ENCODE measurements at regions not wholly inside any gene's neighbourhood (a gene's known extent, or its start where the extent isn't known, plus 50 kb on each side); places are given as distances from the start of the nearest gene placed in this dataset.

- H3K9me3 ChIP-seq, result no peaks in the 10 kb centered on the region
- no peaks in the 10 kb centered on the region for H3K36me3 ChIP-seq
- H3K27ac ChIP-seq, result no peak overlapping the region
- H3K4me1 ChIP-seq (ENCODE audit: control insufficient read depth in 1 of 2, insufficient read depth in 1 of 2, low read depth in 1 of 2, low read length in 1 of 2), result no peaks in the 10 kb centered on the region
- no peak overlapping the region for H3K4me3 ChIP-seq (ENCODE audit: low read depth in 1 of 2, low read length in 1 of 2)
- peaks cover 7% of the 10 kb centered on the region for H3K27me3 ChIP-seq
- TF ChIP-seq CTCF (IDR thresholded peaks at IDR 0.05), result no peak
These were observed 111.7 kb upstream of the SMAD3 start for GRCh38 chr15:66953523-66954229.

- no peak for TF ChIP-seq CTCF (IDR thresholded peaks at IDR 0.05)
- H3K27me3 ChIP-seq, result peaks cover 16% of the 10 kb centered on the region
- no peaks in the 10 kb centered on the region for H3K9me3 ChIP-seq
- no peaks in the 10 kb centered on the region for H3K4me1 ChIP-seq (ENCODE audit: control insufficient read depth in 1 of 2, insufficient read depth in 1 of 2, low read depth in 1 of 2, low read length in 1 of 2)
- no peaks in the 10 kb centered on the region for H3K36me3 ChIP-seq
- H3K4me3 ChIP-seq (ENCODE audit: low read depth in 1 of 2, low read length in 1 of 2), result no peak overlapping the region
- no peak overlapping the region for H3K27ac ChIP-seq
These were observed 110.8 kb upstream of the SMAD3 start for GRCh38 chr15:66954601-66955000.

GRCh38 chr15:66955001-66955516, 110.3 kb upstream of the SMAD3 start:
- H3K4me3 ChIP-seq (ENCODE audit: low read depth in 1 of 2, low read length in 1 of 2), result no peak overlapping the region
- H3K9me3 ChIP-seq, result no peaks in the 10 kb centered on the region
- TF ChIP-seq CTCF (IDR thresholded peaks at IDR 0.05), result no peak
- H3K4me1 ChIP-seq (ENCODE audit: control insufficient read depth in 1 of 2, insufficient read depth in 1 of 2, low read depth in 1 of 2, low read length in 1 of 2), result no peaks in the 10 kb centered on the region
- no peaks in the 10 kb centered on the region for H3K36me3 ChIP-seq
- no peak overlapping the region for H3K27ac ChIP-seq
- H3K27me3 ChIP-seq, result peaks cover 20% of the 10 kb centered on the region

- Histone ChIP-seq H3K27ac (no peak overlapping the region), H3K36me3 (no peaks in the 10 kb centered on the region), H3K9me3 (no peaks in the 10 kb centered on the region), H3K4me3 (ENCODE audit: low read depth in 1 of 2, low read length in 1 of 2) (no peak overlapping the region), H3K4me1 (ENCODE audit: control insufficient read depth in 1 of 2, insufficient read depth in 1 of 2, low read depth in 1 of 2, low read length in 1 of 2) (no peaks in the 10 kb centered on the region), H3K27me3 (peaks cover 23% of the 10 kb centered on the region)
- TF ChIP-seq CTCF (IDR thresholded peaks at IDR 0.05), result no peak
These were observed 109.4 kb upstream of the SMAD3 start for GRCh38 chr15:66955871-66956585.

GRCh38 chr15:66956672-66957430, 108.6 kb upstream of the SMAD3 start:
- Histone ChIP-seq H3K4me3 (ENCODE audit: low read depth in 1 of 2, low read length in 1 of 2) (no peak overlapping the region), H3K36me3 (no peaks in the 10 kb centered on the region), H3K27me3 (peaks cover 31% of the 10 kb centered on the region), H3K4me1 (ENCODE audit: control insufficient read depth in 1 of 2, insufficient read depth in 1 of 2, low read depth in 1 of 2, low read length in 1 of 2) (no peaks in the 10 kb centered on the region), H3K9me3 (no peaks in the 10 kb centered on the region), H3K27ac (no peak overlapping the region)
- TF ChIP-seq CTCF (IDR thresholded peaks at IDR 0.05), result no peak
